HEK293 (cell line): ENCODE measurements at regions not wholly inside any gene's neighbourhood (a gene's known extent, or its start where the extent isn't known, plus 50 kb on each side); places are given as distances from the start of the nearest gene placed in this dataset.

Experiments
- CTCF ChIA-PET: fragments of 350-600 bp; formaldehyde crosslinking; extraction: SDS; loops from one replicate; lab custom pipeline; 2021; ENCODE audit warnings: antibody characterized with exemption; lab: Yijun Ruan, JAX
- POLR2A ChIA-PET: fragments of 300-600 bp; formaldehyde crosslinking; extraction: SDS; loops from one replicate; lab custom pipeline; 2020; ENCODE audit warnings: antibody characterized with exemption, inconsistent platforms; lab: Yijun Ruan, JAX
- H3K27ac ChIP-seq: fragments of 200-500 bp; sonication (Bioruptor generic); 2 replicates; pipeline ENCODE4 v1.5.1; 2014; ENCODE audit warnings: low read depth, low read length, control low read depth, inconsistent platforms; ENCODE audit errors: extremely low read depth
- H3K36me3 ChIP-seq, 2 experiments: fragments of 200-500 bp in 1 of 2; sonication (Bioruptor generic) in 1 of 2; 1 replicate in 1 of 2; 2 replicates in 1 of 2; pipeline ENCODE4 v1.5.1; 2014 to 2017; ENCODE audit warnings: inconsistent platforms in 2 of 2, low read length in 2 of 2; ENCODE audit not compliant: control insufficient read depth in 2 of 2, insufficient read depth in 1 of 2
- H3K4me1 ChIP-seq: fragments of 200-500 bp; sonication (Bioruptor generic); 2 replicates; pipeline ENCODE4 v1.5.1; 2014; ENCODE audit warnings: mild to moderate bottlenecking, low read length, inconsistent platforms; ENCODE audit not compliant: control insufficient read depth, insufficient read depth
- H3K4me3 ChIP-seq: 2 replicates; pipeline ENCODE4 v1.5.1; 2011; ENCODE audit warnings: low read depth, mild to moderate bottlenecking, control low read depth, low read length, moderate library complexity
- H3K9me3 ChIP-seq: fragments of 200-500 bp; sonication (Bioruptor generic); 2 replicates; pipeline ENCODE4 v1.5.1; 2014; ENCODE audit warnings: low read depth, low read length, inconsistent platforms; ENCODE audit not compliant: control insufficient read depth, insufficient read depth
- BCL11A ChIP-seq: fragments of 450-650 bp; formaldehyde crosslinking; IDR thresholded peaks from 2 replicates; pipeline ENCODE4 v1.5.1; 2016; ENCODE audit warnings: low read depth, missing biosample characterization, missing genetic modification characterization
- KLF1 ChIP-seq: fragments of 450-650 bp; formaldehyde crosslinking; IDR thresholded peaks from 2 replicates; pipeline ENCODE4 v1.5.1; 2016; ENCODE audit warnings: missing biosample characterization, missing genetic modification characterization
- PRDM4 ChIP-seq: fragments of 450-650 bp; formaldehyde crosslinking; IDR thresholded peaks from 2 replicates; pipeline ENCODE4 v1.5.1; 2017; ENCODE audit warnings: missing biosample characterization, missing genetic modification characterization
- ZBTB48 ChIP-seq: fragments of 450-650 bp; formaldehyde crosslinking; IDR thresholded peaks from 2 replicates; pipeline ENCODE4 v1.5.1; 2016; ENCODE audit warnings: missing biosample characterization, missing genetic modification characterization
- ZNF18 ChIP-seq: fragments of 450-650 bp; formaldehyde crosslinking; IDR thresholded peaks from 2 replicates; pipeline ENCODE4 v1.5.1; 2016; ENCODE audit warnings: missing biosample characterization, missing genetic modification characterization
- ZNF280C ChIP-seq: fragments of 450-650 bp; formaldehyde crosslinking; IDR thresholded peaks from 2 replicates; pipeline ENCODE4 v1.5.1; 2016; ENCODE audit warnings: missing biosample characterization, missing genetic modification characterization
- ZNF302 ChIP-seq: fragments of 450-650 bp; formaldehyde crosslinking; IDR thresholded peaks from 2 replicates; pipeline ENCODE4 v1.5.1; 2016; ENCODE audit warnings: missing biosample characterization, missing genetic modification characterization, low read depth
- ZNF350 ChIP-seq: fragments of 450-650 bp; formaldehyde crosslinking; IDR thresholded peaks from 2 replicates; pipeline ENCODE4 v1.5.0; 2017; ENCODE audit warnings: missing biosample characterization, mild to moderate bottlenecking, missing genetic modification characterization
- ZNF362 ChIP-seq: fragments of 450-650 bp; formaldehyde crosslinking; IDR thresholded peaks from 2 replicates; pipeline ENCODE4 v1.5.1; 2016; ENCODE audit warnings: missing biosample characterization, missing genetic modification characterization
- ZNF398 ChIP-seq: fragments of 450-650 bp; formaldehyde crosslinking; IDR thresholded peaks from 2 replicates; pipeline ENCODE4 v1.5.1; 2017; ENCODE audit warnings: missing biosample characterization, missing genetic modification characterization
- ZNF529 ChIP-seq: fragments of 450-650 bp; formaldehyde crosslinking; IDR thresholded peaks from 2 replicates; pipeline ENCODE4 v1.5.1; 2017; ENCODE audit warnings: missing genetic modification characterization, missing biosample characterization; ENCODE audit not compliant: insufficient replicate concordance
- ZNF549 ChIP-seq: fragments of 450-650 bp; IDR thresholded peaks from 2 replicates; pipeline ENCODE4 v1.5.1; 2018; ENCODE audit warnings: missing biosample characterization, missing genetic modification characterization, mild to moderate bottlenecking, inconsistent platforms, moderate library complexity
- ZNF585B ChIP-seq: fragments of 450-650 bp; formaldehyde crosslinking; IDR thresholded peaks from 2 replicates; pipeline ENCODE4 v1.5.1; 2016; ENCODE audit warnings: missing biosample characterization, missing genetic modification characterization
- ZNF624 ChIP-seq: fragments of 450-650 bp; formaldehyde crosslinking; IDR thresholded peaks from 2 replicates; pipeline ENCODE4 v1.5.1; 2017; ENCODE audit warnings: missing biosample characterization, missing genetic modification characterization
- ZNF629 ChIP-seq: fragments of 450-650 bp; formaldehyde crosslinking; IDR thresholded peaks from 2 replicates; pipeline ENCODE4 v1.5.1; 2017; ENCODE audit warnings: missing biosample characterization, missing genetic modification characterization
- ZNF837 ChIP-seq: fragments of 450-650 bp; formaldehyde crosslinking; IDR thresholded peaks from 2 replicates; pipeline ENCODE4 v1.5.1; 2016; ENCODE audit warnings: missing biosample characterization, missing genetic modification characterization
- ZSCAN18 ChIP-seq: fragments of 450-650 bp; formaldehyde crosslinking; IDR thresholded peaks from 2 replicates; pipeline ENCODE4 v1.5.1; 2016; ENCODE audit warnings: missing biosample characterization, missing genetic modification characterization

GRCh38 chr20:41877911-41878310, 259.7 kb upstream of the CHD6 start:
- no peaks in the 10 kb centered on the region for H3K4me1 ChIP-seq
- ChIA-PET CTCF (no interaction called here), POLR2A (interaction anchor here (0.6 kb wide), 1 partner anchor 109 kb away, joined by 4 read pairs; no protein-coding TSS in a partner anchor)
- no peak overlapping the region for H3K4me3 ChIP-seq
- TF ChIP-seq PRDM4 (tag by site-specific recombination) = no peak
- TF ChIP-seq ZNF280C (tag by site-specific recombination) = no peak
- no peaks in the 10 kb centered on the region for H3K9me3 ChIP-seq
- H3K36me3 ChIP-seq = no peaks in the 10 kb centered on the region
- H3K27ac ChIP-seq = no peak overlapping the region

GRCh38 chr20:41874658-41875057, 256.5 kb upstream of the CHD6 start:
- Histone ChIP-seq H3K9me3 (no peaks in the 10 kb centered on the region), H3K4me3 (no peak overlapping the region), H3K36me3 (no peaks in the 10 kb centered on the region), H3K4me1 (no peaks in the 10 kb centered on the region), H3K27ac (no peak overlapping the region)
- CTCF ChIA-PET = no interaction called here
- POLR2A ChIA-PET = no interaction called here
- TF ChIP-seq ZNF302 = no peak
- no peak for TF ChIP-seq ZNF362 (tag by site-specific recombination)
- TF ChIP-seq KLF1 (tag by site-specific recombination) = no peak
- TF ChIP-seq BCL11A (tag by site-specific recombination) = no peak
- no peak for TF ChIP-seq ZNF529 (tag by site-specific recombination)
- no peak for TF ChIP-seq ZSCAN18
- TF ChIP-seq ZNF585B (tag by site-specific recombination) = no peak
- no peak for TF ChIP-seq ZNF837 (tag by site-specific recombination)
- TF ChIP-seq ZBTB48 (tag by site-specific recombination) = no peak
- TF ChIP-seq ZNF629 (tag by site-specific recombination) = no peak

GRCh38 chr20:41872930-41873329, 254.8 kb upstream of the CHD6 start:
- TF ChIP-seq KLF1 (tag by site-specific recombination) = no peak
- TF ChIP-seq ZNF18 (tag by site-specific recombination) = no peak
- TF ChIP-seq ZNF549 (tag by site-specific recombination) = no peak
- no peak for TF ChIP-seq ZNF398 (tag by site-specific recombination)
- TF ChIP-seq ZNF350 (tag by site-specific recombination) = no peak
- TF ChIP-seq ZNF624 = no peak
- ChIA-PET POLR2A (interaction anchor here (1.0 kb wide), 1 partner anchor 19 kb away, joined by 3 read pairs; no protein-coding TSS in a partner anchor), CTCF (interaction anchor here (0.5 kb wide), 1 partner anchor 9 kb away, joined by 3 read pairs; no protein-coding TSS in a partner anchor)
- no peaks in the 10 kb centered on the region for H3K36me3 ChIP-seq
- no peak overlapping the region for H3K27ac ChIP-seq
- H3K9me3 ChIP-seq = no peaks in the 10 kb centered on the region
- no peak overlapping the region for H3K4me3 ChIP-seq
- H3K4me1 ChIP-seq = no peaks in the 10 kb centered on the region
